Osteoblast (primary cell): ENCODE measurements at regions not wholly inside any gene's neighbourhood (a gene's known extent, or its start where the extent isn't known, plus 50 kb on each side); places are given as distances from the start of the nearest gene placed in this dataset.

Source experiments
- DNase-seq: peaks from one replicate; pipeline ENCODE4 v3.0.0; 2011; ENCODE audit warnings: low spot score, mixed read lengths; ENCODE audit not compliant: insufficient read length; ENCODE audit errors: missing footprints
- H2AFZ ChIP-seq: 2 replicates; pipeline ENCODE4 v1.6.0; 2011; ENCODE audit warnings: mild to moderate bottlenecking, low read length
- H3K27ac ChIP-seq: 2 replicates; pipeline ENCODE4 v1.5.1; 2011; ENCODE audit warnings: mild to moderate bottlenecking, low read depth, low read length, moderate library complexity
- H3K27me3 ChIP-seq: 2 replicates; pipeline ENCODE4 v1.6.0; 2012; ENCODE audit warnings: mild to moderate bottlenecking, control low read depth, inconsistent platforms, low read length, moderate library complexity; ENCODE audit not compliant: insufficient read depth
- H3K36me3 ChIP-seq: 2 replicates; pipeline ENCODE4 v1.5.1; 2011; ENCODE audit warnings: mild to moderate bottlenecking, low read length, control low read depth, moderate library complexity; ENCODE audit not compliant: insufficient read depth
- H3K4me1 ChIP-seq: 2 replicates; pipeline ENCODE4 v1.5.1; 2011; ENCODE audit warnings: mild to moderate bottlenecking, low read length, control low read depth, moderate library complexity; ENCODE audit not compliant: insufficient read depth
- H3K4me2 ChIP-seq: 2 replicates; pipeline ENCODE4 v1.6.0; 2011; ENCODE audit warnings: mild to moderate bottlenecking, low read length; ENCODE audit not compliant: insufficient read depth
- H3K4me3 ChIP-seq: fragments of 200-600 bp; sonication (generic); 3 replicates; pipeline ENCODE4 v1.5.1; 2012; ENCODE audit warnings: mild to moderate bottlenecking, low read length, inconsistent platforms; ENCODE audit not compliant: insufficient read depth
- H3K79me2 ChIP-seq: 2 replicates; pipeline ENCODE4 v1.6.0; 2012; ENCODE audit warnings: mild to moderate bottlenecking, low read length, control low read depth, inconsistent platforms; ENCODE audit not compliant: insufficient read depth
- H3K9me3 ChIP-seq: 2 replicates; pipeline ENCODE4 v1.5.1; 2011; ENCODE audit warnings: low read depth, low read length, control low read depth
- H4K20me1 ChIP-seq: 2 replicates; pipeline ENCODE4 v1.6.0; 2012; ENCODE audit warnings: mild to moderate bottlenecking, low read length, control low read depth; ENCODE audit not compliant: insufficient read depth
- CTCF ChIP-seq: IDR thresholded peaks from 2 replicates; pipeline ENCODE4 v1.5.1; 2011; ENCODE audit warnings: mild to moderate bottlenecking, low read depth, low read length, moderate library complexity; ENCODE audit errors: extremely low read depth

- no peak for DNase-seq
- no peaks in the 10 kb centered on the region for H4K20me1 ChIP-seq
- no peak overlapping the region for H3K4me3 ChIP-seq
- H2AFZ ChIP-seq: peak overlapping the region; percentile 66
- H3K4me2 ChIP-seq: peak overlapping the region; percentile 9
- H3K27me3 ChIP-seq: no peaks in the 10 kb centered on the region
- no peak for TF ChIP-seq CTCF
- H3K4me1 ChIP-seq: peaks cover 21% of the 10 kb centered on the region
- H3K79me2 ChIP-seq: no peaks in the 10 kb centered on the region
- no peaks in the 10 kb centered on the region for H3K36me3 ChIP-seq
- H3K9me3 ChIP-seq: no peaks in the 10 kb centered on the region
- peak overlapping the region; percentile 56 for H3K27ac ChIP-seq
Measured at GRCh38 chr3:112746675-112747280, 99.9 kb downstream of the CD200R1L start.

GRCh38 chr3:112745567-112746248, 101.0 kb downstream of the CD200R1L start:
- no peak overlapping the region for H2AFZ ChIP-seq
- H3K9me3 ChIP-seq: no peaks in the 10 kb centered on the region
- H3K27ac ChIP-seq: no peak overlapping the region
- DNase-seq: no peak
- no peaks in the 10 kb centered on the region for H4K20me1 ChIP-seq
- H3K4me3 ChIP-seq: no peak overlapping the region
- H3K79me2 ChIP-seq: no peaks in the 10 kb centered on the region
- TF ChIP-seq CTCF: no peak
- H3K36me3 ChIP-seq: no peaks in the 10 kb centered on the region
- H3K27me3 ChIP-seq: no peaks in the 10 kb centered on the region
- H3K4me2 ChIP-seq: no peak overlapping the region
- H3K4me1 ChIP-seq: peaks cover 19% of the 10 kb centered on the region

- Histone ChIP-seq H3K36me3 (no peaks in the 10 kb centered on the region), H3K4me3 (no peak overlapping the region), H3K27me3 (no peaks in the 10 kb centered on the region), H4K20me1 (no peaks in the 10 kb centered on the region), H3K79me2 (no peaks in the 10 kb centered on the region), H3K9me3 (no peaks in the 10 kb centered on the region), H3K4me2 (no peak overlapping the region), H2AFZ (peak overlapping the region; percentile 48), H3K4me1 (peaks cover 19% of the 10 kb centered on the region), H3K27ac (no peak overlapping the region)
- no peak for DNase-seq
- no peak for TF ChIP-seq CTCF
Measured at GRCh38 chr3:112744825-112745566, 101.7 kb downstream of the CD200R1L start.

- H3K27ac ChIP-seq: no peak overlapping the region
- H3K4me3 ChIP-seq: no peak overlapping the region
- no peaks in the 10 kb centered on the region for H3K36me3 ChIP-seq
- no peak for DNase-seq
- no peak for TF ChIP-seq CTCF
- no peak overlapping the region for H2AFZ ChIP-seq
- H3K9me3 ChIP-seq: no peaks in the 10 kb centered on the region
- peaks cover 26% of the 10 kb centered on the region for H3K4me1 ChIP-seq
- no peaks in the 10 kb centered on the region for H3K79me2 ChIP-seq
- no peaks in the 10 kb centered on the region for H3K27me3 ChIP-seq
- H4K20me1 ChIP-seq: no peaks in the 10 kb centered on the region
- H3K4me2 ChIP-seq: no peak overlapping the region
Measured at GRCh38 chr3:112744106-112744505, 102.6 kb downstream of the CD200R1L start.
